Fibroblast of lung (primary cell): ENCODE measurements at regions not wholly inside any gene's neighbourhood (a gene's known extent, or its start where the extent isn't known, plus 50 kb on each side); places are given as distances from the start of the nearest gene placed in this dataset.

ENCODE experiments used
- DNase-seq, 2 donors: peaks; one replicate each; pipeline versions ENCODE4 v3.0.0 to v3.0.0-alpha.2; 2010; ENCODE audit warnings: low read depth in 2 of 2
- H2AFZ ChIP-seq: 2 replicates; pipeline ENCODE4 v1.5.1; 2012; ENCODE audit warnings: low read length, control low read depth, inconsistent platforms
- H3K27ac ChIP-seq: 2 replicates; pipeline ENCODE4 v1.5.1; 2011; ENCODE audit warnings: low read length, control low read depth; ENCODE audit not compliant: insufficient read depth
- H3K27me3 ChIP-seq: 2 replicates; pipeline ENCODE4 v1.5.1; 2011; ENCODE audit warnings: mild to moderate bottlenecking, low read length; ENCODE audit not compliant: control insufficient read depth, insufficient read depth
- H3K36me3 ChIP-seq: 2 replicates; pipeline ENCODE4 v1.5.1; 2011; ENCODE audit warnings: low read length; ENCODE audit not compliant: control insufficient read depth, insufficient read depth
- H3K4me1 ChIP-seq: 2 replicates; pipeline ENCODE4 v1.5.1; 2011; ENCODE audit warnings: low read length; ENCODE audit not compliant: control insufficient read depth, insufficient read depth; ENCODE audit errors: extremely low read depth
- H3K4me2 ChIP-seq: 2 replicates; pipeline ENCODE4 v1.5.1; 2011; ENCODE audit warnings: low read length, control low read depth; ENCODE audit not compliant: insufficient read depth; ENCODE audit errors: extremely low read depth
- H3K4me3 ChIP-seq, 4 experiments: fragments of 200-600 bp in 1 of 4; sonication (generic) in 1 of 4; replicated peaks in 1 of 4; 2 replicates each; pipeline ENCODE4 v1.5.1; 2011 to 2016; ENCODE audit warnings: low read length in 4 of 4, low read depth in 3 of 4, mild to moderate bottlenecking in 3 of 4, control low read depth in 2 of 4, inconsistent platforms in 1 of 4, mixed read lengths in 1 of 4; ENCODE audit not compliant: insufficient read depth in 1 of 4; ENCODE audit errors: control extremely low read depth in 1 of 4
- H3K79me2 ChIP-seq: 2 replicates; pipeline ENCODE4 v1.5.1; 2012; ENCODE audit warnings: mild to moderate bottlenecking, low read length, inconsistent platforms; ENCODE audit not compliant: control insufficient read depth, insufficient read depth
- H3K9ac ChIP-seq: 2 replicates; pipeline ENCODE4 v1.5.1; 2011; ENCODE audit warnings: mild to moderate bottlenecking, low read length, control low read depth; ENCODE audit not compliant: insufficient read depth
- H3K9me3 ChIP-seq: 2 replicates; pipeline ENCODE4 v1.5.1; 2012; ENCODE audit warnings: low read depth, low read length; ENCODE audit not compliant: control insufficient read depth, insufficient read depth
- H4K20me1 ChIP-seq: 2 replicates; pipeline ENCODE4 v1.5.1; 2011; ENCODE audit warnings: low read length; ENCODE audit not compliant: control insufficient read depth, insufficient read depth; ENCODE audit errors: extremely low read depth
- EZH2 ChIP-seq: IDR thresholded peaks from 2 replicates; pipeline ENCODE4 v1.5.1; 2012; ENCODE audit warnings: low read length, control low read depth, mild to moderate bottlenecking; ENCODE audit errors: missing control alignments
- TF ChIP-seq, protein P1 (sequence below), 2 donors: IDR thresholded peaks in 1 of 2; conservative IDR thresholded peaks in 1 of 2; 1 replicate in 1 of 2; 2 replicates in 1 of 2; pipeline ENCODE4 v1.5.1; 2011 to 2012; ENCODE audit warnings: low read length in 2 of 2, control low read depth in 1 of 2, inconsistent platforms in 1 of 2, low read depth in 1 of 2, mild to moderate bottlenecking in 1 of 2

- DNase-seq: peak; percentile 63 to 68
- TF ChIP-seq EZH2: no peak
- TF ChIP-seq, protein P1, sequence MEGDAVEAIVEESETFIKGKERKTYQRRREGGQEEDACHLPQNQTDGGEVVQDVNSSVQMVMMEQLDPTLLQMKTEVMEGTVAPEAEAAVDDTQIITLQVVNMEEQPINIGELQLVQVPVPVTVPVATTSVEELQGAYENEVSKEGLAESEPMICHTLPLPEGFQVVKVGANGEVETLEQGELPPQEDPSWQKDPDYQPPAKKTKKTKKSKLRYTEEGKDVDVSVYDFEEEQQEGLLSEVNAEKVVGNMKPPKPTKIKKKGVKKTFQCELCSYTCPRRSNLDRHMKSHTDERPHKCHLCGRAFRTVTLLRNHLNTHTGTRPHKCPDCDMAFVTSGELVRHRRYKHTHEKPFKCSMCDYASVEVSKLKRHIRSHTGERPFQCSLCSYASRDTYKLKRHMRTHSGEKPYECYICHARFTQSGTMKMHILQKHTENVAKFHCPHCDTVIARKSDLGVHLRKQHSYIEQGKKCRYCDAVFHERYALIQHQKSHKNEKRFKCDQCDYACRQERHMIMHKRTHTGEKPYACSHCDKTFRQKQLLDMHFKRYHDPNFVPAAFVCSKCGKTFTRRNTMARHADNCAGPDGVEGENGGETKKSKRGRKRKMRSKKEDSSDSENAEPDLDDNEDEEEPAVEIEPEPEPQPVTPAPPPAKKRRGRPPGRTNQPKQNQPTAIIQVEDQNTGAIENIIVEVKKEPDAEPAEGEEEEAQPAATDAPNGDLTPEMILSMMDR (conservative IDR thresholded peaks at IDR 0.05 in 1 of 2, IDR thresholded peaks at IDR 0.05 in 1 of 2; ENCODE audit: low read depth in 1 of 2, low read length in 2 of 2): no peak
- H3K36me3 ChIP-seq: no peaks in the 10 kb centered on the region
- no peaks in the 10 kb centered on the region for H3K27me3 ChIP-seq
- no peak overlapping the region for H3K4me3 ChIP-seq
- H3K9ac ChIP-seq: no peak overlapping the region
- H3K4me1 ChIP-seq: no peaks in the 10 kb centered on the region
- no peak overlapping the region for H2AFZ ChIP-seq
- no peaks in the 10 kb centered on the region for H4K20me1 ChIP-seq
- no peak overlapping the region for H3K4me2 ChIP-seq
- H3K27ac ChIP-seq: no peak overlapping the region
- H3K9me3 ChIP-seq: no peaks in the 10 kb centered on the region
- H3K79me2 ChIP-seq: no peaks in the 10 kb centered on the region
These were observed 55.1 kb upstream of the CCDC112 start for GRCh38 chr5:115351356-115352195.

- H3K79me2 ChIP-seq: no peaks in the 10 kb centered on the region
- no peak overlapping the region for H3K4me2 ChIP-seq
- DNase-seq: no peak
- H3K36me3 ChIP-seq: no peaks in the 10 kb centered on the region
- no peak overlapping the region for H3K27ac ChIP-seq
- no peaks in the 10 kb centered on the region for H4K20me1 ChIP-seq
- H3K9ac ChIP-seq: no peak overlapping the region
- no peaks in the 10 kb centered on the region for H3K9me3 ChIP-seq
- no peak overlapping the region for H3K4me3 ChIP-seq
- no peak overlapping the region for H2AFZ ChIP-seq
- TF ChIP-seq, protein P1 (conservative IDR thresholded peaks at IDR 0.05 in 1 of 2, IDR thresholded peaks at IDR 0.05 in 1 of 2; ENCODE audit: low read depth in 1 of 2, low read length in 2 of 2): no peak
- TF ChIP-seq EZH2: no peak
- H3K4me1 ChIP-seq: no peaks in the 10 kb centered on the region
- H3K27me3 ChIP-seq: no peaks in the 10 kb centered on the region
These were observed 54.4 kb upstream of the CCDC112 start for GRCh38 chr5:115350894-115351293.

DNA sequence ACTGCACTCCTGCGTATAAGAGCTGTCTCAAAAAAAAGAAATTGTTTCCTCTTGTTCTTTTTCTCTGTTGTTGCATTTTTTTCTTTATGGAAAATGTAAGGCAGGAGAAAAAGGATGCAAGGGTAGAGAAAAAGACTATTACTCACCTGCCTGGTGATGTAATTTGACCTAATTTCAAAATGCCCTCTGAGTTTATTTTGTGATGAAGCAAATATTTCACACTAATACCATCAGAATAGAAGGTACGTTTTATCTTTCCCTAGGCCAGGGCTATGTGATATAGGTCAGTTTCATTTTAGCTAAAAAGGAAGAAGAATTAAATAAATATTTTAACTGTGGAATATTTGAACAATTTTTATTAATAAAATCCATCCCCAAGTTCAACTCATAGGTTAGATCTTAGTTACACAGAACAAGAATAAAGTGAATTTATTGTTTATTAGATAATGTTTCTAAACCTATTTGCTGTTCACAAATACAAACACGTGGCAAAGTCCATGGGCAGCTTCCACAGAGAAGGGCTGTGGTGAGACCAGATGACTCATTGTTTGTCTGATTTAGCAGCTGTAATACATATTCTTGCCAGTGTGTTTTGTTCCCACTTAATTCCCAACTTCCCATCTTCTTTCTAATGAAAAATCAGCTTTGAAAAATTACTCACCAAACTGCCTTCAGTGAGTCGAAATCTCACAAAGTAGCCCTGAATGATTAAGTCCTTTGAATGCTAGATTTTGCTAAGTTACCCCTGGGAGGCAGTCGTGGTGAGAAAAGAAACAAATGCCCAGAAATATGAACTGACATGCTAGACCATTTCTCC lies 52.8 kb upstream of the CCDC112 start:
- TF ChIP-seq, protein P1 (conservative IDR thresholded peaks at IDR 0.05 in 1 of 2, IDR thresholded peaks at IDR 0.05 in 1 of 2; ENCODE audit: low read depth in 1 of 2, low read length in 2 of 2): no peak
- TF ChIP-seq EZH2: no peak
- peak; percentile 88 to 91 for DNase-seq
- no peaks in the 10 kb centered on the region for H3K79me2 ChIP-seq
- no peaks in the 10 kb centered on the region for H3K27me3 ChIP-seq
- no peak overlapping the region for H3K4me3 ChIP-seq
- no peak overlapping the region for H3K27ac ChIP-seq
- H3K9ac ChIP-seq: no peak overlapping the region
- no peak overlapping the region for H2AFZ ChIP-seq
- no peaks in the 10 kb centered on the region for H3K4me1 ChIP-seq
- H3K9me3 ChIP-seq: no peaks in the 10 kb centered on the region
- H3K4me2 ChIP-seq: no peak overlapping the region
- no peaks in the 10 kb centered on the region for H3K36me3 ChIP-seq
- H4K20me1 ChIP-seq: no peaks in the 10 kb centered on the region
